ENCODE measurements at regions not wholly inside any gene's neighbourhood (a gene's known extent, or its start where the extent isn't known, plus 50 kb on each side); places are given as distances from the start of the nearest gene placed in this dataset.

DNA sequence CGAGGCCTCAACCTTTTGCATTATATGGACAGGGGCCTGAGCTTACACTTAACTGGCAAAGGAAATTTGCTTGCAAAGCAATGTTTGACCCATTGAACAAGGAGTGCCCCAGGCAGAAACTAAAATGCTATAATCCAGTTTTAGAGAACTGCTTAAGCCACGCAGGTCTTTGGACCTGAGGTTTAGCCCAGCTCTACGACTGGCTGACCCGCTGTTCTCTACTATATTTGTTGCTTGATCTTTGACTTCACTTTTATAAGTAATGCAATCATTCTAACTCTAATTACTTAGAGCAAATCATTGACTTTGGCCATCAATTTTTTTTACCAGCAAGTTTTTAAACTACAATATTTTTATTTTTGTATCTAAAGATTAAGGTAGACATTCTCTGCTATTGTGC, 268.8 kb downstream of the MREG start:
- no peaks in the 10 kb centered on the region for H3K4me1 Mint-ChIP-seq (ENCODE audit: low read depth in 2 of 2)
- ATAC-seq, result no peak
- peaks cover 11% of the 10 kb centered on the region in 2 donors for H3K27me3 Mint-ChIP-seq

DNA sequence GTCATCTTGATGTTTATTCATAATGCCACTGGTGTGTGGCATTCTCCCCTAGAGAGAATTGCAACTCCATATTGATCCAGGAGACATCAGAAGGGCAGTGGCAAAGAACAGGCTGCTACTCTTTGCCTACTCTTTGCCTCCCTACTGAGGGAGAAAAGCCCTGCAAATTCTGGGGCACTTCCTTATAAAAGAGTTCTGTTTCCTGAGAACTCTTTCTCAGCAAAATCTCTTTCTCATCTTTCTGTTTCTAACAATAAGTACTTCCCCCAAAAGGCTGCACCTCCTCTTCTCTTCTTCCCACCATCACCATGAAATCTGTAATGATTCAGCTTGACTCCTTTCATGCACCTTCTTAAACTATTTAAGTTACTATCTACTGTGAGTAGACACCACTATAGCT, 270.3 kb downstream of the MREG start:
- H3K4me1 Mint-ChIP-seq (ENCODE audit: low read depth in 2 of 2), result no peaks in the 10 kb centered on the region
- H3K27ac Mint-ChIP-seq, result no peak overlapping the region
- H3K9me3 Mint-ChIP-seq, result no peaks in the 10 kb centered on the region

More for the DNA sequence above, 268.8 kb downstream of the MREG start:
- Mint-ChIP-seq H3K4me3 (no peak overlapping the region), H3K27ac (no peak overlapping the region), H3K9me3 (no peaks in the 10 kb centered on the region), H3K36me3 (no peaks in the 10 kb centered on the region)
- DNase-seq (ENCODE audit: low spot score), result no peak

DNA sequence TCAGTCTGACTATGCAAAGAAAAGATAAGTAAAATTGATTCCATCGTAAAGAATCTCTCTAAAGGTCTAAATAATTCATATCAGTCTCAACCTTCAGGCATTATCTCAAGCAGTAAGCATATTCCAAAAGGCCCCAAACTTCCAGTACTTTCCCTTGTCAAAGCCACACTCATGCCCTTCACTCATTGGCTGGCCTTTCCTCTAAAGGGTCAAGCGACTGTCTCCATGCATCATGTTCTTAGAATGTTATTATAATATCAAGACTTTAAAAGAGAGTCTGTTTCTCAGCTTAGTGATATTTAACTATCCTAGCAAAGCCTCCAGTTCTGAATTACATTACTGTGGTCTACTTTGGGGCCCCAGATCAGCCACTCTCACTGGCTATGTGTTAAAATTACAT, 271.3 kb downstream of the MREG start:
- no peak for DNase-seq (ENCODE audit: low spot score)
- Mint-ChIP-seq H3K4me3 (no peak overlapping the region), H3K36me3 (no peaks in the 10 kb centered on the region), H3K4me1 (ENCODE audit: low read depth in 2 of 2) (no peaks in the 10 kb centered on the region), H3K27ac (no peak overlapping the region), H3K9me3 (no peaks in the 10 kb centered on the region), H3K27me3 (peaks cover 19 to 29% of the 10 kb centered on the region in 2 donors)
- ATAC-seq, result no peak

More for the DNA sequence above, 270.3 kb downstream of the MREG start:
- H3K4me3 Mint-ChIP-seq, result no peak overlapping the region
- ATAC-seq (no peak), DNase-seq (ENCODE audit: low spot score) (no peak)
- H3K36me3 Mint-ChIP-seq, result no peaks in the 10 kb centered on the region
- peaks cover 16 to 24% of the 10 kb centered on the region in 2 donors for H3K27me3 Mint-ChIP-seq

DNA sequence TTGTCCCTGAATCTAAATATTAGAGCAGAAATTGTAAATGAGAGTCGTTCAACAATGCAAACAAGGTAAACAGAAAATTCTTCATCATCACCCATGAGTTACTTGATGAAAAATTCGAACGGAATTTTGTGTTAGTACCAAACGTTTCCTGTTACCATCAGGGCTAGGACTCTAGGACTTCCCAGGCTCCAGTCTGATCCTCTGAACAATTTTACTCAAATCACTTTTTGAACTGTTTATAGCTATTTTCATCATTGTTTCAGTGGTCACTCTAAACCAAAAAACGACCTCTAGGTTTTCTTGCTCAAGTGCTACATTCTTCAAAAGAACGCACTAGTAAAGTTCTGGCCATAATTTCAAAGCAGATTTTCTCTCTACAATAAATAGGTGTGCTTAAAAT, 273.3 kb downstream of the MREG start:
- DNase-seq (ENCODE audit: low spot score) (no peak), ATAC-seq (no peak)
- Mint-ChIP-seq H3K27ac (no peak overlapping the region), H3K4me3 (no peak overlapping the region), H3K4me1 (ENCODE audit: low read depth in 2 of 2) (no peaks in the 10 kb centered on the region), H3K36me3 (no peaks in the 10 kb centered on the region), H3K9me3 (no peaks in the 10 kb centered on the region), H3K27me3 (peaks cover 16 to 29% of the 10 kb centered on the region in 2 donors)

DNA sequence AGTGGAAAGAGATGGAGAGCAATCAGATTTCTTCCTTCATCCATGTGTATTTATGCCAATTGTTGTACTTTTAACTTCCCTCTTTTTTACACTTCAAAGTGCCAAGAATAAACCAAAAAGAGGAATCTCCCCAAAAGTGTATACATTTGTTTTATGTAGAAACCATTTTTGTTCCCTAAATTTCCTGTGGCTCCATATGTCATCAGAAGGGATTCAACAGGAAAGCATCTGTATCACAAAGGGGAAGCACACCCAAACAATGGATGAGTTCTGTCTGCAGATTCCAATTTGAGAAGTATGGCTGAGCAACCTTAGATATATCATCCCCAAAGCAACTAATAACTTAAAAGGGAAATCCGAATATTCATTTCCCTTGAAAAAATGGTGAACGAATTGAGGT, 275.0 kb downstream of the MREG start:
- H3K4me3 Mint-ChIP-seq, result no peak overlapping the region
- ATAC-seq (no peak), DNase-seq (ENCODE audit: low spot score) (no peak)
- H3K9me3 Mint-ChIP-seq, result no peaks in the 10 kb centered on the region
- H3K27me3 Mint-ChIP-seq, result peaks cover 12 to 27% of the 10 kb centered on the region in 2 donors
- H3K36me3 Mint-ChIP-seq, result no peaks in the 10 kb centered on the region
- no peak overlapping the region for H3K27ac Mint-ChIP-seq
- H3K4me1 Mint-ChIP-seq (ENCODE audit: low read depth in 2 of 2), result no peaks in the 10 kb centered on the region

DNA sequence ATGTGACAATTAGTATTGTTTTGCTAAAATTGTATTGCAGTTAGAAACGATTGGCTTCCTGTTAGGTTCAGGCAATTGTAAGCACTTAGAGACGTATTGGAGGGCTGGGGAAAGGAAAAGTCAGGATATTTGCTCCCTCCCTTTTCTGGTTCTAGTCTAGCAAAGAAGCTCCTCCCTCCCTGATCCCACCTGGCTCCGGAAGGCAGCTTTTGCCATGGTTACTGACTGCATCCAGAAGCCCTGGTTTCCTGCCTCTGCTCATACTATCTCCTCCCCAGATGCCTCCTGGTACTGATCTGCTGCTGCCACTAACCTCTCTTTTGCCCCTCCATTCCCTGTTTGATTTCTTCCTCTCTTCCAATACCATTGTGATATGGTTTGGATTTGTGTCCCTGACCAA, 275.9 kb downstream of the MREG start:
- Mint-ChIP-seq H3K4me3 (no peak overlapping the region), H3K4me1 (ENCODE audit: low read depth in 2 of 2) (no peaks in the 10 kb centered on the region), H3K36me3 (no peaks in the 10 kb centered on the region), H3K27ac (no peak overlapping the region), H3K9me3 (no peaks in the 10 kb centered on the region), H3K27me3 (peaks cover 12 to 22% of the 10 kb centered on the region in 2 donors)
- ATAC-seq, result no peak
- no peak for DNase-seq (ENCODE audit: low spot score)

DNA sequence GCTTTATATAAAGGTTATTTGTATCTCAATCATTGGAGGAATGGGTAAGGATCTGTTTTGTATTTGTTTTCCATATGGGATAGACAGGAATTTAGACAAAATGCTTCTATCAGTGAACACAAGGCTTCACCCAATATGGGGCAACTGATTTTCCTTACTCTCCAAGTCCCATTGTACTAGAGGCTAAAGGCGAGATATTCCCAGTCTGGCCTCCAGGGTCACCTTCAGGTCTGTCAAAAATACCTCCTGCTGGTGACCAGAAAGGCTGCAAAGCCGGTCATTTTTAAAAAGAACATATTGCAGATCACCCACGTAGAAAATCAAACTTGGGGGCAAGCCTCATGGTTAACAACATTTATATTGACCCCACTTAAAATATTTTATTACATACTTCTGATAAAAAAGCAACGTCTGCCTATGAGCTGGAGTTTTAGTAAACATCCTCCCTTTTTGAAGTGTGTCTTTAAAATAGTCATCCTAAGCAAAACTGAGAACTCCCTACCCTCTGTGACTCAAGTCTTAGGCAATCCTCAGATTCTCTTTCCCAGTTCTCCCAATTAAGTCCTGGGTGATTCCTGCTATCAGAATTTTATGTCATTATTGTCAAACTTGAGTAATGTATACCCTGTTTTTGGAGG, 276.6 kb downstream of the MREG start:
- Mint-ChIP-seq H3K4me1 (ENCODE audit: low read depth in 2 of 2) (no peaks in the 10 kb centered on the region), H3K9me3 (no peaks in the 10 kb centered on the region), H3K27me3 (peaks cover 12 to 22% of the 10 kb centered on the region in 2 donors), H3K36me3 (no peaks in the 10 kb centered on the region), H3K27ac (no peak overlapping the region), H3K4me3 (no peak overlapping the region)
- no peak for ATAC-seq
- DNase-seq (ENCODE audit: low spot score), result no peak

DNA sequence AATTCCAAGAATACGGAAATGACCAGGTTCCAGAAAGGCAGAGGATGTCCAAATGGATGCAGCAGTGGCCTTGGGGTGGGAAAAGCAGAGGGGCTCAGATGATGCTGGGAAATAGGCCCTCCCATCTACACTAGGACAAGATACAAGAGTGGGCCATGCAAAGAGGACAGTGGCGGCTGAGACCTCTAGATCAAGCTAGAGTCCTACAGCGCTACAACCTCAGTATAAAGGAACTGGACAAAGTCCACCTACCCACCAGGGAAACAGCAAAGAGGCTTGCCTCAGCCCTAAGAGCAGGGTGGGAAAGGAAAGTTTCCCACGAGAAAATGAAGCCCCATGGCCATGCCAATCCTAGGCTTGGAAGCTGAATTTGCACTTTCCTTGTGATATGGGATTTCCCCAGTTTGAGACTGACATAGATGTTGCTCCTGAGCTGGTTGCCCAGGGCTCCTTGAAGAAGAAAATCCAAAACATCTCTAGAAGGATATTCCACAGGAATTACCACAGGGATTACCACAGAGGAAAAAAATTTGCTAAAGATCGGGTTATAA, 282.2 kb downstream of the MREG start:
- Mint-ChIP-seq H3K4me3 (no peak overlapping the region), H3K4me1 (ENCODE audit: low read depth in 2 of 2) (no peaks in the 10 kb centered on the region), H3K36me3 (no peaks in the 10 kb centered on the region), H3K27ac (no peak overlapping the region), H3K9me3 (no peaks in the 10 kb centered on the region), H3K27me3 (peaks cover 7 to 8% of the 10 kb centered on the region in 2 donors)
- DNase-seq (ENCODE audit: low spot score) (no peak), ATAC-seq (no peak)

DNA sequence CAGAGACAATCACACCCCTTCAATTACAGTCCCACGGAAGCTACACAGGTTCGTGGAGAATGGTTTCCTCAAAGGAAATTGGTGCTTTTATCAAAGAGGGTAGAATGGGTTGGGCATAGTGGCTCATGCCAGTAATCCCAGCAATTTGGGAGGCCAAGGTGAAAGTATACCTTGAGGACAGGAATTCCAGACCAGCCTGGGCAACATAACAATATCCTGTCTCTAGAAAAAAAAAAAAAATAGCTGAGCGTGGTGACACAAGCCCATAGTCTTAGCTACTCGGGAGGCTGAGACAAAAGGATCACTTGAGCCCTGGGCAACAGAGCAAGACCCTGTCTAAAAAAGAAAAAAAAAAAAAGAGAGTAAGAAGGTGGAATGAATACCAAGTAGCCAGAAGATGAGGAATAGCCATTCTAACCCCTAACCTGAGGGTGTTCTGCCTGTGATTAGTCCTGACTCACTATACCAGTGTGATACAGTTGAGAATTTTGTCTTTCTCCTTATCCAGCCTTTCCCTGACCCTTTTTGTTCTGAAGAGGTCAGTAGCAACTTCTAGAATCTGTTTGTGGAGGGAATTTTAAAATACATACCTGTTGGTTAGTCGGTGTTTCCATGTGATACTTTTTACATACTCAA, 283.2 kb downstream of the MREG start:
- H3K4me3 Mint-ChIP-seq, result no peak overlapping the region
- H3K27me3 Mint-ChIP-seq, result peaks cover 8 to 11% of the 10 kb centered on the region in 2 donors
- H3K27ac Mint-ChIP-seq, result no peak overlapping the region
- ATAC-seq, result no peak
- H3K4me1 Mint-ChIP-seq (ENCODE audit: low read depth in 2 of 2), result no peaks in the 10 kb centered on the region
- no peaks in the 10 kb centered on the region for H3K9me3 Mint-ChIP-seq
- no peaks in the 10 kb centered on the region for H3K36me3 Mint-ChIP-seq
- DNase-seq (ENCODE audit: low spot score), result no peak

DNA sequence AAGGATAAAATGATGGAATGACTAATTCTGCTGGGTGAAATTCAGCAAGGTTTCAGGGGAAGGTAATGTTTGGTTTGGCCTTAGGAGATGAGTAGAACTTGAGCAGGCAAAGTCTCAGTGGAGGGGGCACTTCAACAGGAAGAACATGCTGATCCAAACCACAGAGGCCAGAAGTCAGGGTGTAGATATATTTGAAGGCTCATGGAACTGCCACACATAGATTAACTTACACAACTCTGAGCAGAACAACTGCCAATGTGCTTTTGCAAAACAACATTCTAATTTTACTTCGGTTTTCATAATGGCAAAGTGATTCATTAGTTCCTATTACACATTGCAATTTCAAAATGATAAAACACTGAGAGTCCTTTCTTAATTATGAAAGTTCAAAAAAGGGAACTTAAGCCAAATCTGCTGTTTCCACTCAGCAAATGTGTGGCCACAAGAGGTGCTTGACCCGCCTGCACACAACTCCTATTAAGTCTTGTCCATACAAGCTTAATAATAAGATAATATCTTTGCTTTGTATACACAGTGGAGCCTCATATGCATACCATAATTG, 284.8 kb downstream of the MREG start:
- DNase-seq (ENCODE audit: low spot score) (no peak), ATAC-seq (no peak)
- Mint-ChIP-seq H3K9me3 (no peaks in the 10 kb centered on the region), H3K36me3 (no peaks in the 10 kb centered on the region), H3K4me3 (no peak overlapping the region), H3K4me1 (ENCODE audit: low read depth in 2 of 2) (no peaks in the 10 kb centered on the region), H3K27me3 (peaks cover 8 to 16% of the 10 kb centered on the region in 2 donors), H3K27ac (no peak overlapping the region)

DNA sequence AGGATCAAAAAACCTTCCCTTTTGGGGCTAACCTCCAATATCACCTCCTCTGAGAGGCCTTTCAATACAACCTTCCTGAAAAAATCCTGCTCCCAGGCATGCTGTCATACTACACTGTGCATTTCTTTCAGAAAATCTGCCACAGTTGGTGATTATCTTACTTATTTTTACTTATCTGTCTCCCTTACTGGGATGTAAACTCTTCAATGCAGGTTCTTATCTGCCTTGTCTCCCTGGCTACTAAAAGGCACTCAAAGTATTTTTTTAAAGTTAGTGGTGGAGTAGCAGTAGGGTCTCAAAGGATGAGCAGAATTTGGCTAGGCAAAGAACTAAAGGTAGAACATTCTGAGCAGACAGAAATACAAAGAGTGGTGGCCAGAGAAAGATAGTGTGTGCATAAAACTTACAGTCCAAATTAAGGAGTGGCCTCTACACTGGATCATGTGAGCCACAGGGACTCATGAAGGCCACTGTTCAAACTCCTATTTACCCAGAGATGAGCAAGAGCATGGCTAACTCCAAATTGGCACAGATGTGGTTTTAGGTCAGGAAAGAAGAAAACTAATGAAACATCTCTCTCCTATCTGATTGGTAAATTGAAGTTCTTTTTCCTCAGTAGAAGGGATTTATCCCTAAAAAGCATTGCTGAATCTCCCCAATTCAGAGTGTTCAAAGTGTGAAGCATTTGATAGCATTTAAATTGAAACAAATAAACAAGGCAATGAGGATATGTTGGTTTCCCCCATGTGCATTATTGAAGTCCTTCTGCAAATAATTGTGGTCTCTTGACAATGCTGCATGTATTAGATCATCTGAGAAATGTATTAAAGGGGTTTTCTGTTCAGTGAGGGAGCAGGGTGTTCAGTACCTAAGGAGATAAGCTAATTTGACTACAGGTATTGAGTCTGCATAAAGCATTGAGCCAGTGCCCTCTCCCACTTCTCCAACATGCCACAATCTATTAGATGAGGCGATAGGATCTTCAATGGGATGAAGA, 285.5 kb downstream of the MREG start:
- H3K4me3 Mint-ChIP-seq, result no peak overlapping the region
- ATAC-seq (no peak), DNase-seq (ENCODE audit: low spot score) (no peak)
- H3K9me3 Mint-ChIP-seq, result no peaks in the 10 kb centered on the region
- H3K4me1 Mint-ChIP-seq (ENCODE audit: low read depth in 2 of 2), result no peaks in the 10 kb centered on the region
- no peaks in the 10 kb centered on the region for H3K36me3 Mint-ChIP-seq
- no peak overlapping the region for H3K27ac Mint-ChIP-seq
- peaks cover 8 to 16% of the 10 kb centered on the region in 2 donors for H3K27me3 Mint-ChIP-seq

DNA sequence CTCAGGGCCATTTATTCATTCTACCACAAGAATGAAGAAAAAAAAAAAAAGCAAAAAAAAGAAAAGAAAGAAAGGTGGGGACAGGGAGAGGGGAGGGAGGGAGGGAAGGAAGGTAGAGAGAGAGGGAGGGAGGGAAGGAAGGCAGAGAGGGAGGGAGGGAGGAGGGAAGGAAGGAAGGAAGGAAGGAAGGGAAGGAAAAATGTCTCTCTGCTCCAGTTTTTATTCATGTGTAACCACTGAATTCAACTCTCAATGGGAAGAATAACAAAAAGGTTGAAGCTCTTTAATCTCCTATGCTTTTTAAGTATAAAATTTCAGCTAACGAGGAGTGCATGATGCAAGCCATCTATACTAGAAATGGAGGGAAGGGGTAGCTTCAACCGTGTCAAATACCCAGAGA, 287.3 kb downstream of the MREG start:
- Mint-ChIP-seq H3K9me3 (no peaks in the 10 kb centered on the region), H3K36me3 (no peaks in the 10 kb centered on the region), H3K27ac (no peak overlapping the region), H3K4me3 (no peak overlapping the region), H3K27me3 (peaks cover 8 to 18% of the 10 kb centered on the region in 2 donors), H3K4me1 (ENCODE audit: low read depth in 2 of 2) (no peaks in the 10 kb centered on the region)
- DNase-seq (ENCODE audit: low spot score) (no peak), ATAC-seq (no peak)

DNA sequence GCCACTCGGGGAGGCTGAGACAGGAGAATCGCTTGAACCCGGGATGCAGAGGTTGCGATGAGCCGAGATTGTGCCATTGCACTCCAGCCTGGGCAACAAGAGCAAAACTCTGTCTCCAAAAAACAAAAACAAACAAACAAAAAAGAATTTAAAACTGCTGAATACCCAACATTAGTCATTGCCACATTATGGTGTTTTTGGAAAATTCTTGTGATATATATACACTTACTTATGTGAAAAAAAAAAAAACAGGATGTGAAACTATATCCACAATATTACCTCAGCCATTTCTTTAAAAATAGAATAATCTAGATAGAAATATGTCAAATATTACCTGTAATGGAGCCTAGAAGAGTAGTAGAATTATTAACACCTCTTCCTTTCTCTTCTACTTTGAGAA, 288.3 kb upstream of the FN1 start:
- no peaks in the 10 kb centered on the region for H3K9me3 Mint-ChIP-seq
- H3K27ac Mint-ChIP-seq, result no peak overlapping the region
- peaks cover 11 to 17% of the 10 kb centered on the region in 2 donors for H3K27me3 Mint-ChIP-seq
- no peak overlapping the region for H3K4me3 Mint-ChIP-seq
- no peaks in the 10 kb centered on the region for H3K36me3 Mint-ChIP-seq
- no peaks in the 10 kb centered on the region for H3K4me1 Mint-ChIP-seq (ENCODE audit: low read depth in 2 of 2)
- ATAC-seq, result no peak
- DNase-seq (ENCODE audit: low spot score), result no peak
